ENCODE measurements at regions not wholly inside any gene's neighbourhood (a gene's known extent, or its start where the extent isn't known, plus 50 kb on each side); places are given as distances from the start of the nearest gene placed in this dataset.

DNA sequence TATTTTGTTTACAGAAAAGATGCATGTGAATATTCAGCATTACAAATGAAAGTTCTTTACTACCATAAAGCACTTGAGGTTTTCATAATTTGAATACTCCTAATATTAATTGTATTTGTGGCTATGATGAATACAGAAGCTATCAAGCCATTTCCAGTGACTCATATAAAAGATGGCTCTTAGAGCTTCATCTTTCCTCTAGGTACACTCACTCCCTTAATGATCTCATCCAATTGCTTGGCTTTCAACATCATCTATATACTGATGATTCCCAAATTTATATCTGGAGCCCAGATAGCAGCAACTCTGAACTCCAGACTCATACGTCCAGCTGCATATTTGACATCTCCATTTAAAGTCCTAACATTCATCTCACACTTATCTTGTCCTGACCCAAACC is 183.4 kb upstream of the FAM241A start:
- TF ChIP-seq EZH2 (IDR thresholded peaks at IDR 0.05) (no peak), POLR2AphosphoS5 (IDR thresholded peaks at IDR 0.05; ENCODE audit: borderline replicate concordance, low read depth, low read length) (no peak)

Data from SK-N-MC (cell line).